ENCODE measurements at regions not wholly inside any gene's neighbourhood (a gene's known extent, or its start where the extent isn't known, plus 50 kb on each side); places are given as distances from the start of the nearest gene placed in this dataset.

DNA sequence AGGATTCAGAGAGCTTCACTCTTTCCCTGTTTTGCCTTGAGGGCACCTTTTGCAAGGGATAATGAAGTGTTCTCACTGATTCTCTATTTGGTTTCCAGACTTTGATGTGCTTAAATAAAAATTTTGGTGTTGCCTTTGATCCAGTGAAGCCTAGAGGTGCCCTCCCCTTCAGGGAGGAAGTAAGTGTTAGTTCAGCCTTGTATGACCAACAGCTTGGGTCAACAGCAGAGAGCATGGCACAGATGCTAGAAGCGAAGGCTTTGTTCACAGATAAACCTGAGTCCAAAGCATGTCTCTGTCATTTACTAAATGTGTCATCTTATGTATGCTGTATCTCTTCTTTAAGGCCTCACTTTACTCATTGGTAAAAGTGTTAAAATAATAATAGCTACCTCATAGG is 52.8 kb upstream of the STXBP6 start:
- TF ChIP-seq, protein P1, sequence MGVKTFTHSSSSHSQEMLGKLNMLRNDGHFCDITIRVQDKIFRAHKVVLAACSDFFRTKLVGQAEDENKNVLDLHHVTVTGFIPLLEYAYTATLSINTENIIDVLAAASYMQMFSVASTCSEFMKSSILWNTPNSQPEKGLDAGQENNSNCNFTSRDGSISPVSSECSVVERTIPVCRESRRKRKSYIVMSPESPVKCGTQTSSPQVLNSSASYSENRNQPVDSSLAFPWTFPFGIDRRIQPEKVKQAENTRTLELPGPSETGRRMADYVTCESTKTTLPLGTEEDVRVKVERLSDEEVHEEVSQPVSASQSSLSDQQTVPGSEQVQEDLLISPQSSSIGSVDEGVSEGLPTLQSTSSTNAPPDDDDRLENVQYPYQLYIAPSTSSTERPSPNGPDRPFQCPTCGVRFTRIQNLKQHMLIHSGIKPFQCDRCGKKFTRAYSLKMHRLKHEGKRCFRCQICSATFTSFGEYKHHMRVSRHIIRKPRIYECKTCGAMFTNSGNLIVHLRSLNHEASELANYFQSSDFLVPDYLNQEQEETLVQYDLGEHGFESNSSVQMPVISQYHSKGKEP (CRISPR knock-in tag; IDR thresholded peaks at IDR 0.05): no peak
- TF ChIP-seq ZZZ3 (CRISPR knock-in tag; IDR thresholded peaks at IDR 0.05; ENCODE audit: borderline replicate concordance) (no peak), SMAD3 (CRISPR knock-in tag; IDR thresholded peaks at IDR 0.05) (no peak), TBP (CRISPR knock-in tag; IDR thresholded peaks at IDR 0.05) (no peak), ZNF335 (CRISPR knock-in tag; IDR thresholded peaks at IDR 0.05) (no peak), GZF1 (CRISPR knock-in tag; IDR thresholded peaks at IDR 0.05) (no peak), ZNF30 (CRISPR knock-in tag; IDR thresholded peaks at IDR 0.05) (no peak), ZNF253 (CRISPR knock-in tag; IDR thresholded peaks at IDR 0.05; ENCODE audit: borderline replicate concordance) (no peak), MYNN (CRISPR knock-in tag; IDR thresholded peaks at IDR 0.05; ENCODE audit: low read depth) (no peak), ZSCAN31 (CRISPR knock-in tag; IDR thresholded peaks at IDR 0.05; ENCODE audit: low read depth) (no peak)
- TF ChIP-seq, protein P2, sequence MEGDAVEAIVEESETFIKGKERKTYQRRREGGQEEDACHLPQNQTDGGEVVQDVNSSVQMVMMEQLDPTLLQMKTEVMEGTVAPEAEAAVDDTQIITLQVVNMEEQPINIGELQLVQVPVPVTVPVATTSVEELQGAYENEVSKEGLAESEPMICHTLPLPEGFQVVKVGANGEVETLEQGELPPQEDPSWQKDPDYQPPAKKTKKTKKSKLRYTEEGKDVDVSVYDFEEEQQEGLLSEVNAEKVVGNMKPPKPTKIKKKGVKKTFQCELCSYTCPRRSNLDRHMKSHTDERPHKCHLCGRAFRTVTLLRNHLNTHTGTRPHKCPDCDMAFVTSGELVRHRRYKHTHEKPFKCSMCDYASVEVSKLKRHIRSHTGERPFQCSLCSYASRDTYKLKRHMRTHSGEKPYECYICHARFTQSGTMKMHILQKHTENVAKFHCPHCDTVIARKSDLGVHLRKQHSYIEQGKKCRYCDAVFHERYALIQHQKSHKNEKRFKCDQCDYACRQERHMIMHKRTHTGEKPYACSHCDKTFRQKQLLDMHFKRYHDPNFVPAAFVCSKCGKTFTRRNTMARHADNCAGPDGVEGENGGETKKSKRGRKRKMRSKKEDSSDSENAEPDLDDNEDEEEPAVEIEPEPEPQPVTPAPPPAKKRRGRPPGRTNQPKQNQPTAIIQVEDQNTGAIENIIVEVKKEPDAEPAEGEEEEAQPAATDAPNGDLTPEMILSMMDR (CRISPR knock-in tag; IDR thresholded peaks at IDR 0.05): no peak
- TF ChIP-seq, protein P3, sequence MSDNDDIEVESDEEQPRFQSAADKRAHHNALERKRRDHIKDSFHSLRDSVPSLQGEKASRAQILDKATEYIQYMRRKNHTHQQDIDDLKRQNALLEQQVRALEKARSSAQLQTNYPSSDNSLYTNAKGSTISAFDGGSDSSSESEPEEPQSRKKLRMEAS (IDR thresholded peaks at IDR 0.05): no peak
- TF ChIP-seq, protein P4, sequence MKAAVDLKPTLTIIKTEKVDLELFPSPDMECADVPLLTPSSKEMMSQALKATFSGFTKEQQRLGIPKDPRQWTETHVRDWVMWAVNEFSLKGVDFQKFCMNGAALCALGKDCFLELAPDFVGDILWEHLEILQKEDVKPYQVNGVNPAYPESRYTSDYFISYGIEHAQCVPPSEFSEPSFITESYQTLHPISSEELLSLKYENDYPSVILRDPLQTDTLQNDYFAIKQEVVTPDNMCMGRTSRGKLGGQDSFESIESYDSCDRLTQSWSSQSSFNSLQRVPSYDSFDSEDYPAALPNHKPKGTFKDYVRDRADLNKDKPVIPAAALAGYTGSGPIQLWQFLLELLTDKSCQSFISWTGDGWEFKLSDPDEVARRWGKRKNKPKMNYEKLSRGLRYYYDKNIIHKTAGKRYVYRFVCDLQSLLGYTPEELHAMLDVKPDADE (CRISPR knock-in tag; IDR thresholded peaks at IDR 0.05): no peak

Data from HepG2 (cell line).